ENCODE measurements at regions not wholly inside any gene's neighbourhood (a gene's known extent, or its start where the extent isn't known, plus 50 kb on each side); places are given as distances from the start of the nearest gene placed in this dataset.

DNA sequence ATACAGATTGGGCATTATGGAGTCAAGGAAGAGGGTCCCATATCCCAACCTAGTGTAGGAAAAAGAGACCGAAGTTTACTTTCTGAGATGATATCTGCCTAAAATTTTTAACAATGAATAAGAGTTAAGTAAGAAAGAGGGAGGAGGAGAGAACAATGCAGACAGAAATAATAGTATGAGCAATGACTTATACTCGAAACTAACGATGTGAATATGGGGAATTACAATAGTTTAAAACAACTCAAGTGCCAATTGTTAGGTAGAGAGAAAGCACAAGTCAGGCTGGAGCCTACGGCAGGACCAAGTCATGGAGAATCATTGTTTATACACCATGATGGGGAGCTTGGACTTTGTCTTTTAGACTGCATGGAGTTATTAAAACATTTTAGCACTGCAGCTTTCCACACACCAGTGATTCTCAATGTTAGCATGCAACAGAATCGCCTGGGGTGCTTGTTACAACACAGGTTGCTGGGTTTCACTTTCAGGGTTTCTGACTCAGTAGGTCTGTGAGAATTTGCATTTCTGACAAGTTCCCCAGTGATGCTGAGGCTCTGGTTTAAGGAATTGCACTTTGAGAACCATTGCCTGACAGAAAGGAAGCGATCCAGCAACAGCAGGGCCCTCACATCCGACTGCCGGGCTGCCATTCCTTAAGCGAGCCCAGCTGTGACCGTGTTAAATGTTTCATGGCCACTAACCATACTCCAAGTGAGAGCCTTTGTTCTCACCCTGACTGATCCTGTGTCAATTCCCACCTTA, 511.2 kb downstream of the DCDC2C start:
- TF ChIP-seq EZH2phosphoT487 (IDR thresholded peaks at IDR 0.05; ENCODE audit: insufficient read depth, low read depth): no peak
- TF ChIP-seq EZH2 (IDR thresholded peaks at IDR 0.05; ENCODE audit: insufficient read depth, poor library complexity, severe bottlenecking): no peak

All from GM23248 (cell line).